Choroid plexus epithelial cell (primary cell): ENCODE measurements at regions not wholly inside any gene's neighbourhood (a gene's known extent, or its start where the extent isn't known, plus 50 kb on each side); places are given as distances from the start of the nearest gene placed in this dataset.

Source experiments
- DNase-seq: peaks from one replicate; pipeline ENCODE4 v3.0.0-alpha.2; 2010; ENCODE audit warnings: low read depth
- H3K4me3 ChIP-seq: 2 replicates; pipeline ENCODE4 v1.5.1; 2011; ENCODE audit warnings: low read depth, mild to moderate bottlenecking, control low read depth, low read length, moderate library complexity
- TF ChIP-seq, protein P1 (sequence below): conservative IDR thresholded peaks from 2 replicates; pipeline ENCODE4 v1.5.1; 2011; ENCODE audit warnings: low read depth, mild to moderate bottlenecking, control low read depth, inconsistent platforms, low read length, moderate library complexity

DNA sequence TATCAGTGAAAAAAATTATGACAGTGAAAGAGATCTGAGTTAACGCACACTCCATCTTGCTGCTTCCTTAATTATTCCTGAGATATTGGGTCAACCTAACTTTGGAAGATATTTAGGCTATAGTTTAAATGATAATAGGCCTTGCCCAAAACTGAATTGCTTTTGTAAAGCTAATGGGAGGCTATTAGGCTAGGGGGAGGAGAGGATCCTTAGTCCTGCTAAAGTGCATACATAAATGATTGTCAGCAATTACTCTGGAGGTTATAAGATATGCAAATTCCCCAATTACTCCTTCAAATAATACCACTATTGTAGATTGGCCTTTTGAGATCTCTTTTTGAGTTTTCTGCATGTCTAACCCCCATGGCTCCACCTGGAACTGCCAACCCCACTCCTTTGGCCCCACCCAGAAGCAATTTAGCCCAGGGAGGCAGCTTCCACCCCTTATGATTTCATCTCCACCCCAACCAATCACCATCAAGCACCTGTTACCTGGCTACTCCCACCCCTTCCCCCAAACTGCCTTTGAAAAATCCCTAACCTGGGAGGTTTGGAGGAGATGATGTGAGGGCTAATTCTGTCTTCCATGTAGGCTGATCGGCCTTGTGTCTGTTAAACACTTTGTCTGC lies 509.3 kb upstream of the TGFBR2 start:
- H3K4me3 ChIP-seq, result no peak overlapping the region
- DNase-seq, result no peak
- TF ChIP-seq, protein P1, sequence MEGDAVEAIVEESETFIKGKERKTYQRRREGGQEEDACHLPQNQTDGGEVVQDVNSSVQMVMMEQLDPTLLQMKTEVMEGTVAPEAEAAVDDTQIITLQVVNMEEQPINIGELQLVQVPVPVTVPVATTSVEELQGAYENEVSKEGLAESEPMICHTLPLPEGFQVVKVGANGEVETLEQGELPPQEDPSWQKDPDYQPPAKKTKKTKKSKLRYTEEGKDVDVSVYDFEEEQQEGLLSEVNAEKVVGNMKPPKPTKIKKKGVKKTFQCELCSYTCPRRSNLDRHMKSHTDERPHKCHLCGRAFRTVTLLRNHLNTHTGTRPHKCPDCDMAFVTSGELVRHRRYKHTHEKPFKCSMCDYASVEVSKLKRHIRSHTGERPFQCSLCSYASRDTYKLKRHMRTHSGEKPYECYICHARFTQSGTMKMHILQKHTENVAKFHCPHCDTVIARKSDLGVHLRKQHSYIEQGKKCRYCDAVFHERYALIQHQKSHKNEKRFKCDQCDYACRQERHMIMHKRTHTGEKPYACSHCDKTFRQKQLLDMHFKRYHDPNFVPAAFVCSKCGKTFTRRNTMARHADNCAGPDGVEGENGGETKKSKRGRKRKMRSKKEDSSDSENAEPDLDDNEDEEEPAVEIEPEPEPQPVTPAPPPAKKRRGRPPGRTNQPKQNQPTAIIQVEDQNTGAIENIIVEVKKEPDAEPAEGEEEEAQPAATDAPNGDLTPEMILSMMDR, result no peak

DNA sequence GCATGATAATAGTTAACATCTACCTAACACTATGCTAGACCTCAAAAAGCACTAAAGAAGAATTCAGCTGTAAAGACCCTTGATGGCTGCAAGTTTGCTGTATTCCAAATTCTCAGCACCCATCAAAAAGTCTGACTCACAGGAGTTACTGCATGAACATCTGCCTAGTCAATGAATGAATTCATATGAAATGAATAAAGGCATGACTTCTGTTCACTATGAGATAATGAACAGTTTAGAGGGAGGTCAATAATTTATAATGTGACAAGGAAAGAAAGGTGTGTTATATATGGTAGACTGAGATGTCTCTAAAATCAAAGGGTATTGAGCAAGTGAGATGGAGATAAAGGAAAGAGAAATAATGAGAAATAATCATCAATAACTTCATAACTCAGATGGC lies 508.2 kb upstream of the TGFBR2 start:
- no peak overlapping the region for H3K4me3 ChIP-seq
- TF ChIP-seq, protein P1, result no peak
- peak; percentile 28 for DNase-seq

DNA sequence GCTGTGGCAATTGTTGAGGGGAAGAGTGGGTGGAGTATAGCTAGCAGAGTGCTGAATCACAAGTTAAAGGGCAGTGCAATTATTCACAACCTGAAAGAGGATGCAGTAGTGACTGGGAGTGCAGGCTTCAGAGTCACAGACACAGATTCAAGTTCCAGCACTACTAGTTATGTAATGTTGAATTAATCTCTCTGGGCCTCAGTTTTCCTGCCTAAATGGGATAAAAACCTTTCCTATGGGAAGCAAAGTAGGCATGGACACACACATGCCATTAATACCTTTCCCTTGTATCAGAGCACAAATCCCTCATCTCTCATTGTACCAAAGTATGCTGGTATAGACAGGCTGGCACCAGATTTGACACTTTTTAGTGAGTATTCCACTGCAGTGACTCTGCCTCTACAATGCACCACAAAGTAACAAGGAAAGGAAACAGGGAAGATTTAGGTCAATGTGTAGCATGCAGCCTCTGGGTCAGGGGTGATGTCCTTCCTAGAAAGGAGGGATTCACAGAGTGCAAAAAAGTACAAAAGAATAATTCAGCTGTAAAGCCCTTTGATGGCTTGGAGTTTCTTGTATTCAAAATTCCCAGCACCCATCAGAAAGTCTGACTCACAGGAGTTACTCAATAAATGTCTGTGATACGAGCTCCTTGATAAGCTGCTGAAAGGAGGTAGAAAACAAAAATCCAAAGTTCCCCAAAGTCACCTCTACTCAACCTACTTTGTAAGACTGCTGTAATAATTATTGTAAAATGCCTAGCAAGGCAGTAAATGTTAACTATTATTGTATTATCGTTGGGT lies 507.5 kb upstream of the TGFBR2 start:
- peak; percentile 78 for DNase-seq
- no peak overlapping the region for H3K4me3 ChIP-seq
- TF ChIP-seq, protein P1, result no peak

DNA sequence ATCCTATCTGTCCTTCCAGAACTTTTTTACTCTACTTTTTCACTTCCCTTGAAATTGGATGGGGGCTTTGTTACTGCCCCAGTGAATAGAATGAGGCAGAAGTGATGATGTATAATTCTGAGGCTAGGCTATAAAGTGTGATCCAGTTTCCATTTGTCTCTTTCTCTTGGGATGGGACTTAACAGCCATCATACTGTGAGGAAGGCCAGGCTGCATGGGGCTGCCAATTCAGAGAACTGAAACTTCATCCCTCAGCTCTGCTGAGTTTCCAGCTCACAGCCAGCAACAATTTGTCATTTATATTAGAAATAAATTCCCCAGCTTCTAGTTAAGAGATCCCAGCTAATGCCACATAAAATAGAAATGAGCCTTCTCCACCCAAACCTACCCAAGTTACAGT lies 504.0 kb upstream of the TGFBR2 start:
- DNase-seq, result no peak
- H3K4me3 ChIP-seq, result no peak overlapping the region
- TF ChIP-seq, protein P1, result no peak

DNA sequence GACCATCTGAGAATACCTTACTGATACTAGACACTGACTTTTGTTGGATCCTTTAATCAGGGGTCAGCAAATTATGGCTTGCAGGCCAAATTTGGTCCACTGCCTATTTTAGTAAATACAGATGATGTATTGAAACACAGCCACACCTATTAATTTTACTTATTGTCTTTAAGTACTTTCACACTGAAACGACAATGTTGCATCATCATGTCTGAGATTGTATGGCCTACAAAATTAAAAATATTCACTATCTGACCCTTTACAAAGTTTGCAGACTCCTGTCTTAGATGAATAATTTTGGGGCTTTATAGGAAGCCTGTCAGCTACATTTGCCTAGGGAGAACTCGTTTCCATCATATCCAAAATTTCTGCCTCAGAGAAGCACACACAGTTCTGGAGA lies 503.2 kb upstream of the TGFBR2 start:
- H3K4me3 ChIP-seq, result no peak overlapping the region
- TF ChIP-seq, protein P1, result no peak
- DNase-seq, result no peak

DNA sequence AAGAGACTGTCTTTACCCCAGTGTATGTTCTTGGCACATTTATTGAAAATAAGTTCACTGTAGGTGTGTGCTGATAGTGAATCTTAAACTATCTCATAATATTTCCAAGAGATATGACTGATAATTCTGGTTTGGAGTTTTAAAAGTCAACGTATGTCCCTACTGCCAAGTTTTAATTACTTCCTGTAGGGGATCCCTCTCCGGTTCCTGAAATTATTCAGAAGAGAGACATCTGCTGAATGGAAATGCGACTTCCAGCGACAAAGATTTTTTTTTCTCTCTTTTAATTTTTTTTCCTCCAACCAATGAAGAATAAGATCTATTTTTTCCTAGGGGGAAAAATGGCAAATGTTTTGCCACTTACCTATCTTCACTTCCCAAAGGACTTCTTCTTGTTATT lies 498.9 kb upstream of the TGFBR2 start:
- H3K4me3 ChIP-seq, result no peak overlapping the region
- no peak for DNase-seq
- TF ChIP-seq, protein P1, result no peak

DNA sequence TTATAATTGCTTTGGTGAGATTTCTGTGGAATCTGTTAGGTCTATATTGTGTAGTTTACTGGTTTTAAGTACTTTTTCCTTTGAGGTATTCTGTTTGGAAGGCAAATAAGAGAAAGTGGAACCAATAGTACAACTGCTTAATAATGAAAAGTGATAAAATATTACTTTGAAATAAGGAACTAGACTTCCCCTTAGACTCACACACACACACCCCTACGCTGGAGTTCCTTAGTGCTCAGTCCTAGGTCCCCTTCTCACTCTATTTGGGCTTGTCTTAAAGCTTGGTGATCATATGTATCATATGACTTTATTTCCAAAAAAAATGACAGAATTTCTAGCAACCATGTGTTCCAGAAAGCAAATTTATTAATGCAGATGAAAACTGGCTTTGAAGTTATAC lies 494.0 kb upstream of the TGFBR2 start:
- DNase-seq, result no peak
- TF ChIP-seq, protein P1, result no peak
- H3K4me3 ChIP-seq, result no peak overlapping the region
